GM12892 (cell line): ENCODE measurements at regions not wholly inside any gene's neighbourhood (a gene's known extent, or its start where the extent isn't known, plus 50 kb on each side); places are given as distances from the start of the nearest gene placed in this dataset.

Source experiments
- POLR2A ChIP-seq: IDR thresholded peaks from 2 replicates; pipeline ENCODE4 v1.6.1; 2011; ENCODE audit warnings: low read depth, low read length, control low read depth
- TAF1 ChIP-seq: IDR thresholded peaks from 2 replicates; pipeline ENCODE4 v1.6.1; 2011; ENCODE audit warnings: low read depth, mild to moderate bottlenecking, control low read depth, low read length, borderline replicate concordance

- no peak for TF ChIP-seq TAF1
- TF ChIP-seq POLR2A, result no peak
Measured at GRCh38 chr4:79747252-79747651, 325.8 kb downstream of the ANTXR2 start.
